ENCODE measurements at regions not wholly inside any gene's neighbourhood (a gene's known extent, or its start where the extent isn't known, plus 50 kb on each side); places are given as distances from the start of the nearest gene placed in this dataset.

DNA sequence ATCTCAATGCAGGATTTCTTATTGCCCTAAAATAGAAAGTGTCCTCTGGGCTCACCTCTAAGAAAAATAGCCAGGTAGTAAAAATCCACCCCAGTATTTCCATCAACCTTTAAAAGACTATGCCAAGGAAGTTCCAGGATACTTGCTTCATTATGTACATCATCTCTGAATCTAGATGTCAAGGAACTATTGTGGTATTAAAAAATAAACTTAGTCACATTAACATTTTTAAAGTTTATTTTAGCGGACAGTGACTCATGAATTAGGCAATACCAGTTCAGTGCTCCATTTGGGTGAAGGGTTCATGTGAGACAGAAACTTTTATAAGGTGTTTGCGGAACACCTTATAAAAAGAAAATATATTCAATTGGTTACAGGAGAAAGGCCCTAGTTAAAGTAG lies 209.2 kb downstream of the ADAM29 start:
- FAIRE-seq, result no peak

DNA sequence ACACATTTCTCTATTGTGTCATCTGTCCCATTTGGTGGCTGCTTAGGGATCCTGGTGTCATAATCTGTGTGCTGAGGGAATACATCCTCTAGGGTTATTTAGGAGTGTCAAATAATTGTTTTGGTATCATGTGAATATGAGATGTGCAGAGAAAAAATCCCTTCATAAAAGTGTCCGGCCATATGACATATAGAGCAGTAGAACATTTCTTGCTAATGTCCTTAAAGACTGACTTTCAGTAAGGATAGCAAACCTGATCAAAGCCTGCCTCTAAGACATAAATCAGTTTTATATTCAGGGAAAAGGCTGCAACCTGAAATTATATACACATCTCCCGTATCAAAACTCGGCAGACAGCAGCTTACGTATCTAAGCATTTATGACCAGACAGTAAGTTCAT lies 211.6 kb downstream of the ADAM29 start:
- no peak for FAIRE-seq

DNA sequence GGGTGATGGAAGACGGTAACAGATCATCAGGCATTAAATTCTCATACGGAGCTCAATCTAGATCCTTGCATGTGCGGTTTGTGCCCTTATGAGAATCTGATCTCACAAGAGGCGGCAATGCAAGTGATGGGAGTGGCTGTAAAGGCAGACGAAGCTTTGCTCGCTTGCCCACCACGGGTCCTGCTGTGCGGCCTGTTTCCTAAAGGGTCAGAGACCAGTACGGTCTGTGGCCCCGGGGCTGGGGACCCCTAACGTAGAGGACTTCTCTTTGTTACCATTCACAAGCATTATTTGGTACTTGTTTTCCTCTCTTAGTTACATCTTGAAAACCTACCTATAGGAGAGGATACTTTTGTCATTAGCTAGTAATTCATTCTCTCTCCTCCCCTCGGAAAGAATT lies 221.0 kb downstream of the ADAM29 start:
- FAIRE-seq, result no peak

DNA sequence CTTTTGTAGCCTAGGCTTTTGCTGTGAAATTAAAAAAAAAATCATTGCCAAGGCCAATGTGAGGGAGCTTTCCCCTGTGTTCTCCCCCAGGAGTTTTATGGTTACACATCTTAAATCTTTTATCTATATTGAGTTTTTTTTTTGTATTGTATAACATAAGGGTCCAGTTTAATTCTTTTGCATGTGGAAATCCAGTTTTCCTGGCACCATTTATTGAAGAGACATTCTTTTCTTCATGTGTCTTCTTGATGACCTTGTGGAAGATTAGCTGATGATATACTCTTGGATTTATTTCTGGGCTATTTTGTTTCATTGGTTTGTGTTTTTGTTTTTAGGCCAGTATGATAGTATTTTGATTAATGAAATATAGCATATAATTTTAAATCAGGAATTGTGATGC lies 225.0 kb downstream of the ADAM29 start:
- no peak for FAIRE-seq

DNA sequence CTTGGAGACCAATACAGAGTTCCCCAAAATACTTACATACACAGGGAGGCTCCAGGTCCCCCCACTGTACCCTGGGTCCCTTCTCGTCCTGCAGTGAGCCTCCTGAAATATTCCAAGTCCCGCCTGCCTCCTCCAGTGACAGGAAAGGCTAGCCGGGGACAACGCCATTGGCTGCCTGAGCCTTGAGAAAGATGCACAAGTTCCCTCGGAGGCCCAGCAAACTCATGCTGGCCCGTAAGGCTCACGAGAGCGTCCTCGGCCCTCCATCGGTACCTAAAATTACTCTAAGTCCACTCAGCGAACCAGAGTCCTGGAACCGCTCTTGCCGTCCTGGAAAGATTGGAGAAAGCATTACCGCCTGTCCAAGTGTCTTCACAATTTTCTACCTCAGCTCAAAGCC lies 228.6 kb downstream of the ADAM29 start:
- FAIRE-seq, result no peak

DNA sequence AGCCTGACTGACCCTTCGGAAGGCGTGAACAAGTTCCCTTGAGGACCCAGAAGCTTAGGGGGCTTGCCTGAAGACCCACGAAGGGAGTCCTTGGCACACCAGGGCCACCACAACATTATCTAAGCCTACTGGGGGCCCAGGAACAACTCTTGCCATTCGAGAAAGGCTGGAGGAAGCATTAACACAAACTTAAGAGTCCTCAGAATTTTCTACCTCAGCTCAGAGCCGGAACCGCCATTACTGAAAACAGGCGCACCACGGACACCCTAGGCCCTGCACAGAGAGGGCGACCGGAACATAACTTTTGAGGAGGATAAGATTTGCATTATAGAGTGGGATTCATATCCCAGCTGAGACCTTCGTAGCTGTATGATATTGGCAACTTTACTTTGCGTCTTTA lies 229.1 kb downstream of the ADAM29 start:
- FAIRE-seq, result no peak

DNA sequence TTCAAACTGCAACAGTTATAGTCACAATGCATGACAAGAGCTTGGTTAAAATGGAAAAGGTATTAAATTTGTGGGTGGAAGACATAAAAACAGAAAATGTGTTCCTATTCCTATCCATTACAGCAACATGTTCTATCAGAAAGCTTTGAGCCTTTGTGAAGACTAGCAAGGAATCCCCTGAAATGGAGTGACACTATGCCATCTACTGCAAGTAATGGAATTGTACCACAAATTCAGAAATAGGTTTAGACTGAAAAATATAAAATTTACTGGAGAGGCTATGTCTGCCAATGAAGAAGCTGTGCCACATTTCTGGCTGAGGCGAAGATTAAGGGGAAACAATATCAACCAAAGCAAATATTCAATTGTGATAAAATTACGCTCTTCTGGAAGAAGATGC lies 247.9 kb downstream of the ADAM29 start:
- no peak for FAIRE-seq

DNA sequence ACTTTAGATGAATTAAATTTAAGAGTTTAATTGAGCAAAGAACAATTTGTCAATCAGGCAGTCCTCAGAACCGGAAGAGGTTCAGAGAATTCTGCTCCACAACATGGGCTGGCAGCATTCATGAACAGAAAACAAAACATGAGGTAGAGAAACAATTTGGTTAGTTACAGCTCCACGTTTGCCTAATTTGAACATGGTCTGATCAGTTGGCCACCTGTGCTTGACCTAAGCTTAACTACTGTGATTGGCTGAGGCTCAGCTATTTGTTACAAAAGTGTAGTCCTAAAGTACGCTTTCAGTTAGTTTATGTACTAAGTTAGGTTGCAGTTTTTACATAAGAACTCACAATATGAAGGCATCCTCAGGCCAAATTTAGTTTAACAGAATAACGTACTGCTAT lies 258.6 kb downstream of the ADAM29 start:
- FAIRE-seq, result no peak

DNA sequence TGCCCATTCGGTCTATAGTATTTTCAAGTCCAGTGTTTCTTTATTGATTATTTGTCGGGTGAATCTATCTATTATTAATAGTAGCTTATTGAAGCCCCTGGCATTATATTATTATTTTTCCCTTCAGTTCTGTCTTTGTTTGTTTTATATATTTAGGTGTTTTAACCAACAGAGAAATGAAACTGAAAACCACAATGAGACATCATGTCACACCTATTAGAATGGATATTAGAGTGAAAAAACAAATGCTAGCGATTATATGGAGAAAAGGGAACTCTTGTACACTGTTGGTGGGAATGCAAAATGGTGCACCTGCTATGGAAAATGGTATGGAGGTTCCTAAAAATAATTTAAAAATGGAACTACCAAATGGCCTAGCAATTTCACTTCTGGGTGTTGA lies 272.5 kb downstream of the ADAM29 start:
- FAIRE-seq, result no peak

DNA sequence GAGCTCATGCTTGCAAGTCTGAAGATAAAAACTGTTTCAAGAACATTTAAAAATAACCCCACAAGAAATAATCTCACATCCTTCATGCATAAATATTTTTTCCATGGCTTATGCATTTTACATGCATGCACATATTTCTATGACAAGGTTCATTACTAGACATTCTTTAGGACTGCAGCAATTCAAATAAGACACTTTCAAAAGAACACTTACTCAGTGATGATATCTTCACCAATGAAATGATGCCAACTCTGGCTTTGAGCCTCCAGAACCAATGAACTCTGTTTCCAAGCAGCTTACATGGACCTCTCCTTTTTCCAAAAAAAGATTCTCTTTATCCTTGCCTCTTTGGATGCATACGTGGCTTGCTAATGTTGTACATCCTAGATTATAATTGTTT lies 279.9 kb downstream of the ADAM29 start:
- no peak for FAIRE-seq

DNA sequence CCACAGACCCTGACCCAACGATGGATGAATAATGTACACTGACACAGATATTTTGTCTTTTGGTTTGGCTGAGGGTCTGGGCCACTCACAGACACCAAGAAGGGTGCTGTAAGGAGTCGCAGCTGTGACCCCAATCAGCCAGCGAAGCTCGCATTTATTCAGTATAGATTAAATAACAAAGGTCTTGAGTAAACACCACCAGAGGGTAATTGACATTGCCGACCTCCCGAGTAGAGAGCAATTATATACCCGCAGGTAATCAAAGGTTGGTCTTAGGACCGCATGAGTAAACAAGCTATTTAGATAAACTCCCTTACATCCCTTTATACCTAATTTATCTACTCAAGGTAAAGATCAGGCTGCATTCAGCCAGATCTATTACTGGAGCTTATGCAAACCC lies 297.1 kb downstream of the ADAM29 start:
- no peak for FAIRE-seq

DNA sequence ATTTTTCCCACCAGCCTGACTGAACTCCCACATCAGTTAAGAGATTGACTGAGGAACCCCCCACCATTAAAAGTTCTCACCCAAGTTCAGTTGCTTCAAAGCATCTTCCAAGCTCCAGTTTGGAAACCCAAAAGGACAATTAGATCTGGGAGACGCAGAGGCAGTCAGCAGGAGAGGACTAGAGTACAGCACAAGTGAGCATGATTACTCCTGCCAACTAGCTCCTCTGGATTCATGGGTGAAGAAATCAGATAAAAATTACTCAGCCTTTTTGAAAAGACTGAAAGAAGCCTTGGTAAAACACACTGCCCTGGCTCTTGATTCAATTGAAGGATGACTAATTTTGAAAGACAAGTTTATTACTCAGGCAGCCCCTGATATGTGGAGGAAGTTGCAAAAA lies 297.5 kb downstream of the ADAM29 start:
- no peak for FAIRE-seq

DNA sequence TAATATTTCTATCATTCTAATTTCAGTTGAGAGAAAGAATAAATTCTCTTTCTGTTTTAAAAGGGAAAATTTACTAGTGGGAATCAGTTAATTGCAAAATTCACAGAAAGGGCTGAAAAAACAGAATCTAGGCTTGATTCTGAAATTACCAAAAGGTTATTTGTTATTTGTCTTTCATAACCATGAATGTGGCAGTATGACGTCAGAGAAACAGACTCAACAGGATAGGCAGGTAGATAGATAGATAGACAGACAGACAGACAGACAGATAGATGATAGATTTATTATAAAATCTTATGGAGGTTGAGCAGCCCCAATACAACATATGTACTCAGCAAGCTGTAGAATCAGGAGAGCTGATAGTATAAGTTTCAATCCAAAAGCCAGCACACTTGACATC lies 311.0 kb downstream of the ADAM29 start:
- no peak for FAIRE-seq

DNA sequence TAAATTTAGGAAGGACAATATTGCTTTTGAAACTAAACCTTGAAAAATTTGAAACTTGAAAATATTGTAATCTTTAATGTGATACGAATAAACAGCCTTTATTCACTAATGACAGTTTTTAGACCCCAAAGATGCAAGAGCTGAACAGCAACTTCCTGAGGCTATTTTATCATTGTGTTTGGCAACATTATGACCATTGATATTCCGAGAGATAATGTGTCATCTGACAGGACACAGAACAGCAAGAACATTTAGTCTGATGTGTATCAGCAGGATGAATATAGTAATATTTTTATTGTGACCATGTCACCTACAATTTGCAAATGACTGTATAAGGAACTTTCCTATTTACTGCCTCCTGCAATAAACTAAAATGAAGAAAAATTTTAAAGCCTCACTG lies 316.0 kb downstream of the ADAM29 start:
- no peak for FAIRE-seq

DNA sequence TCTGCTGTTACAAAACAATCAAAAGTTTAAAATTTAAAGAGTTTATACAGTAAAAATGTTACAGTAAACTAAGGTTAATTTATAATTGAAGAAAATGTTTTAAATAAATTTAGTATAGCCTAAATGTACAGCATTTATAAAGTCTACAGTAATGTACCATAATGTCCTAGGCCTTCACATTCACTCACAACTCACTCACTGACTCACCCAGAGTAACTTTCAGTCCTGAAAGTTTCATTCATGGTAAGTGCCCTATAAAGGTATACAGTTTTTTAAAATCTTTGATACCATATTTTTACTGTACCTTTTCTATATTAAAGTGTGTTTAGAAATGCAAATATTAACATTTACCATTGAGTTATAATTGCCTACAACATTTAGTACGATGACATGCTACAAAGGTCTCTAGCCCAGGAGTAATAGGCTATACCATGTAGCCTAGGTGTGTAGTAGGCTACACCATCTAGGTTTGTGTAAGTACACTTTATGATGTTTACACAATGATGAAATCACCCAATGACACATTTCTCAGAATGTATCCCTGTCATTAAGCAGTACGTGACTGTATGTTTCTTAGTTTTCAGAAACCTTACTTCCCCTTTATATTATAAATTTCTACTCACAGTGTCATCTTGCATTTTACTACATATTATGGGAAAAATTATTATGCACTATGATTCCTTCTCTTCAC lies 320.8 kb downstream of the ADAM29 start:
- no peak for FAIRE-seq

DNA sequence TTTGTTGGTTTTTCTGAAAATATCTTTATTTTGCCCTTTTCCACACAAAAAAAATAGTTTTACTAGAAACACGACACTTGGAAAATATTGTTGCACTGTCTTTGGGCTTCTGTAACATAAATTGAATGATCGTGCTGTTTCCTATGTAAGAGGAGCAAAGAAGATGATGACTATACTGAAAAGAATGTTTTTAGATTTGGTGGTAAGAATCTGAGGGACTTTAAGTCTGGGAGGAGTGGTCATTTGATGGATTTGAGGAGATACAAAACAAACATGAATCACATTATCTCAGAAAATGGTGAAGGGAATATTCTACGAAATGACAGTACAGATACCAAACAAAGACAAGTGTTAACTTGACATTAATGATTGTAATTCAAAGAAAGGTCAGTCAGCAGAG lies 328.8 kb downstream of the ADAM29 start:
- no peak for FAIRE-seq

DNA sequence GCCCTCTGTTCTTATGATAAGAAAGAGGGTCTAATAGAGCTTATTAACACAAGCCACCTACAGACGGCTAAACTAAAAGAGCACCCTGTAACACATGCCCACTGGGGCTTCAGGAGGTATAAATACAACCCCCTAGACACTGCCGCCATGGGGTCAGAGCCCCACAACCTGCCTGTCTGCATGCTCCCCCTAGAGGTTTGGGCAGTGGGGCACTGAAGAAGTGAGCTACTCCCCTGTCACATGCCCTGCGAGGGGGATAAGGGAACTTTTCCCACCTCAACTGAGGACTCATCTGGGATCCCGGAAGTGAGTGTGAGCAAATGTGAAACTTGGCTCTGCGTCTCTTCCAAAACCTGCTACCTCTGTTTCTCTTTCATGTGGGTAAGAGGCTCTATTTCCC lies 334.5 kb downstream of the ADAM29 start:
- no peak for FAIRE-seq

DNA sequence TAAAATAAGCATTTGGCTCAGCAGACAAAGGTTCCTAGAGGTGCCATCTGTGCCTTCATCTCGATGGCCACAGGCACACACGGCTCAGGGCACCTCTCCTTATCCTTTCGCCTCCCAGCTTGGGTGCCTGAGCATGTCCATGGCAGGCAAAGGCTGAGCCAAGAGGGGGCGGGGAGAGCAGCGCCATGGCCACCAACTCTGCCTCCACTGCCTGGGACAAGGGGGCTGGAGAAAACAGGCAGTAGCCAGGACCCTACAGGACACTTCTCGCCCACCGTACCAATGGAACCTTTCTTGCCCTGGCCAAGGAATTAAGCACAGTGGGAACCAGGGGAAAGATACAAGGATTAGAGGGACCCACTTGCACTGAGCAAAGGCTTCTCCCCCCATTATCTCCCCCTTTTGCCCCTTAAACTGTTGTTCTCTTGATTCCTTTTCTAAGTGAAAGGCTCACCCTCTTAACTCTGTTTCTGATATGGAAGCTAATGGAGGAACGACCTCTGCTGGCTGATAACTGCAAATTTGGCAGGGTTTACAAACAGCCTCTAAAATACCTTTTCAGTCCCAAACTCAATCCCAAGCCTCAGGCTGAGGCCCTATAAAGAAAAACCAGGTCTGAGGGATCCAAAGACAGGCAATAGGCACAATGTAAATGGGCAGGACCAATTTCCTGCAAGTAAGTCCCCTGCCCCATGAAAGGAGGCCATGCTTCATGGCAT lies 335.2 kb downstream of the ADAM29 start:
- no peak for FAIRE-seq

DNA sequence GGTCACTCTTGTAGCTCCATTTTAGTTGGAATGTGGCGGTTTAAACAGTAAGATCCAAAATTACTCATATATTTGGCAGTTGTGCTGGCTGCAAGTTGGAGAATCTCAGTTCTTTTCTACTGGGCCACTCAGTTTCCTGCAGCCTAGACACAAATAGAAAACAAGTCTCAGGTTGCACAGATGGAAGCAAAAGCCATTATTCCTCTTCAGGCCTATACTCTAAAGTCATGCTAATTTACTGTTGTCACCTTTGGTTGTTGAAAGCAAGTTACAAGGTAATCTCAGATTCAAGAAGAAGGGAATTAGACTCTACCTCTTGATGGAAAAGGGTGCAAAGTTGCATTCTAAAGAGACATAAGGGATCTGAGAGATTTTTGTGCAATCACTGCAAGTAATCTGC lies 345.4 kb downstream of the ADAM29 start:
- no peak for FAIRE-seq

DNA sequence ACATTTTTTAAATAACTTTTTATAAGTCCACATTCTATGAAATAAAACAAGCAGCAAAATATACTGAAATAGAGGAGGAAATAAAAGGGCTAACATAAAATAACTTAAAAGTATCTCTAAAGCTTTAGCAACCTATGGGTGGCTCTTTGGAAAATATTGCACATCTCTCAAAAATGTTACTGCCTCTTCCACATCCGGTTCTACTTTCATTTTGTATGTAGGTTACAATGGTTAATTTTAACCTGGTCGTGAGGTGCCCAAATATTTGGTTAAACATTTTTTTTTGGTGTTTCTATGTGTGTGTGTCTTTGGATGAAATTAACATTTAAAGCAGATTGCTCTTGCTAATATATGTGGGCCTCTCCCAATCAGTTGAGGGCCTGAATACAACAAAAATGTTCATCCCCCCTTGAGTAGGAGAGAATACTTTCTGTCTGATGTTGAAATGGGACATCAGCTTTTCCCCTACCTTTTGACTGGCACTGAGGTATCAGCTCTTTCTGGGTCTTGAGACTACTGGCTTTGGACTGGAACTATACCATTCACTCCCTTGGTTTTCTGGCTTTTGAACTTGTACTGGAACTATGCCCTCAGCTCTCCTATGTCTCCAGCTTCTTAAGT lies 353.0 kb downstream of the ADAM29 start:
- FAIRE-seq, result no peak

DNA sequence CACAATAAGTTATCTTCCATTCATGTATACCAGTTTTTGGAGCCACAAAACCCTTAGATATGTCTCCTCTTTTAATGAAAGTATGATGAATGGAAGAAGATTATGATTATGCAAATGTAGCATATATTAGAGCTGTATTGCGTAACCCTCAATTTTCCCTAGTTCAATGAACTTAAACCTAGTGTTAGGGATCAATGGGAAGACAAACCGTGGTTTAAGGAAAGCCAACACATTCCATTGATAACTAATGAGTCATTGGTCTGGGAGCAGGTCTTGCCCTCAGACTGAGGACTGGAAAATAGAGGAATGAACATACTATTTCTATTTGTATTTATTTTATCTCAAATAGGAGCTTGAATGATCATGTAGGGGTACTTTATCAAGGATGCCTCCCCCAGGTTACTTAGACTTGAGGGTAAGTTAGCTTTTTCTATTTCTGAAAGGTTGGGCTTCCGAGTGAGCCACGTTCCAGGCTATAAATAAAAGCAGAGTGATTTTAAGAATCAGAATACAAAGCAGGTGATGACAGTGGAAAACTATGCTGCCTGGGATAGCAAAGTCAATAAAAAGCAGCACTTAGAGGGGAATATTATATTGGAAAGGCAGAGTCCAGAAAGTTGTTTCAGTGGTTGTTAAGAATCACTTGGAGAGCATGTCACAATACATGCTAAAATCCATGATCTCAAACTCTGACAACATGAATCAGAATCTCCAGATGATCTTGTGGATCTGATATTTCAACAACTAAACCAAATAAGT lies 356.0 kb downstream of the ADAM29 start:
- no peak for FAIRE-seq

DNA sequence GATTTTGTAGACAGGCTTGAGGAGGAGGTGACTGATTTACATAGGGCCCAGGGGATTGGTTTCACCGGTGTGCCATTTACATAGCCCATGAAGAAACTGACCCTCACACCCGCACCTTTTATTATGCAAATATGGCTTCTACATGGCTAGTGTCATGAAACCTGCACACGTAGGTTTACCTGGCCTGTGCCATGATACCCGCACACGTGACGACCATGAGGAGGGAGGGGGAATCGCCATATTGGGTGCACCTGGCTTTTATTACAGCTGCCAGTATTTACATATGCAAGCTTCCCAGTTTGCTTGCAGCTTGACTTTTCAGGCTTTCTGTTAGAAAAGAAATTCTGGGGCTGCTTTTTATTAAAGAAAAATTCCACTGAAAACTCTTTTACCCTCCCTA lies 359.7 kb downstream of the ADAM29 start:
- FAIRE-seq, result no peak

DNA sequence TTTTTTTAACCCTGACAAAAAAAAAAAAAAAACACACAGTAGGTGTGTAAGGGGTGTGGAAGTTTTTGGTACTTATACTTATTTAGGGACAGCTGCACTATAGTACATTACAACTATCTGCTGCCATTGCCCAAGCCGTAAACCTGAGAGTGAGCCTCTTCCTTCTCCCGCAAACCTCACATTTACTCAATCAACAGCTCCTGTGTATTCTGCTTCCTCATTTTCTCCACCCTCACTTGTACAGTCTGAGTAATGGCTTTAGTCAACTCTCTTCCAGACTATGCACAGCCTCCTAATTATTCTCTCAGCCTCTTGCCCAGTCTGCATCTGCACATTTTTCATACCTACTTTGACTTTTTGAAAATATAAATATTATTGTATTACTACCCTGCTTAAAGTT lies 362.0 kb downstream of the ADAM29 start:
- FAIRE-seq, result no peak

DNA sequence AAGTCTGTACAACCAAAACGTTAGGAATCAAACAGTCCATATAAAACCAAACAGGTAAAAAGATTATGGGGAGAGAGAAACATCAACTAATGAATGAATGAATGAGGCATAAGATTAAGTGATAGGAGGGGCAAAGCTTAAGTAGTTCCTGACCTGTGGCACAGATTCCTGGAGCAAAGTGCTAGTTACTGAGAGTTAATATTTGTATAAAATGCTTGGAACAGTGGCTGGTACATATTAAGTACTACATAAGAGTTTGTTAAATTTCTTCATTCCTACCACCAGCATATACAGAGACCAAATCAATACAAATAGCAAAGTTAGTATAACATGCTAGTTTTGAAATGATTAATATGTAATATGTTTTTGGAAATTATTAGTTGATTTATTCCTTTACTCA lies 363.7 kb downstream of the ADAM29 start:
- FAIRE-seq, result no peak
